OCI-LY7 (cell line): ENCODE measurements at regions not wholly inside any gene's neighbourhood (a gene's known extent, or its start where the extent isn't known, plus 50 kb on each side); places are given as distances from the start of the nearest gene placed in this dataset.
"Not testable (repeated sequence)": the region's sequence is repeated elsewhere in the genome, so short reads cannot be mapped to it uniquely, and the experiment has no call there.

Source experiments
- BruUV-seq: library from RNA; stranded (reverse); fragments of 400-500 nt; replicated peaks from 2 replicates; lab custom pipeline; 2021; lab: Mats Ljungman, UMichigan
- CTCF ChIA-PET: fragments of 300-600 bp; sonication (Branson Sonifier 250); formaldehyde crosslinking; loops from one replicate; lab custom pipeline; 2022; ENCODE audit warnings: antibody characterized with exemption; ENCODE audit not compliant: unreplicated experiment; lab: Charles Lee
- POLR2A ChIA-PET: fragments of 300-600 bp; sonication (Branson Sonifier 250); formaldehyde crosslinking; loops from one replicate; lab custom pipeline; 2022; ENCODE audit warnings: antibody characterized with exemption; lab: Charles Lee
- DNase-seq: peaks from one replicate; pipeline ENCODE4 v3.0.0-alpha.2; 2015; ENCODE audit warnings: low spot score
- H2AFZ ChIP-seq: fragments of 200-600 bp; sonication (generic), shearing (Covaris generic); 2 replicates; pipeline ENCODE4 v1.6.1; 2014; ENCODE audit warnings: mild to moderate bottlenecking, antibody characterized with exemption, low read length, moderate library complexity
- H3K27ac ChIP-seq: fragments of 200-600 bp; sonication (generic); 2 replicates; pipeline ENCODE4 v1.5.1; 2014; ENCODE audit warnings: mixed run types, low read depth, mild to moderate bottlenecking, moderate library complexity, low read length, inconsistent platforms; ENCODE audit not compliant: poor library complexity, severe bottlenecking
- H3K36me3 ChIP-seq: fragments of 200-600 bp; sonication (generic); 2 replicates; pipeline ENCODE4 v1.6.1; 2014; ENCODE audit warnings: mild to moderate bottlenecking, antibody characterized with exemption, low read length, moderate library complexity, mixed read lengths; ENCODE audit not compliant: insufficient read depth
- H3K4me1 ChIP-seq: fragments of 200-600 bp; sonication (generic); 2 replicates; pipeline ENCODE4 v1.5.1; 2014; ENCODE audit warnings: mild to moderate bottlenecking, low read length; ENCODE audit not compliant: insufficient read depth, poor library complexity, severe bottlenecking
- H3K4me2 ChIP-seq: fragments of 200-600 bp; sonication (generic); 2 replicates; pipeline ENCODE4 v1.6.1; 2014; ENCODE audit warnings: mild to moderate bottlenecking, low read length
- H3K4me3 ChIP-seq: fragments of 200-600 bp; sonication (generic); 2 replicates; pipeline ENCODE4 v1.5.1; 2014; ENCODE audit warnings: mild to moderate bottlenecking, low read depth, low read length; ENCODE audit not compliant: poor library complexity, severe bottlenecking
- H3K79me2 ChIP-seq: fragments of 200-600 bp; sonication (generic); 2 replicates; pipeline ENCODE4 v1.6.1; 2016; ENCODE audit warnings: low read depth, mild to moderate bottlenecking, low read length, moderate library complexity, mixed read lengths; ENCODE audit not compliant: insufficient read depth
- H3K9me2 ChIP-seq: fragments of 200-600 bp; sonication (generic); 2 replicates; pipeline ENCODE4 v1.6.1; 2016; ENCODE audit warnings: mild to moderate bottlenecking, low read length, mixed read lengths; ENCODE audit not compliant: insufficient read depth
- H3K9me3 ChIP-seq: fragments of 200-600 bp; sonication (generic); 2 replicates; pipeline ENCODE4 v1.6.1; 2014; ENCODE audit warnings: mild to moderate bottlenecking, mixed run types, low read length, mixed read lengths
- H4K20me1 ChIP-seq: fragments of 200-600 bp; sonication (generic); 2 replicates; pipeline ENCODE4 v1.6.1; 2014; ENCODE audit warnings: mild to moderate bottlenecking, antibody characterized with exemption, low read length, moderate library complexity, mixed read lengths; ENCODE audit not compliant: insufficient read depth
- EZH2phosphoT487 ChIP-seq: fragments of 200-600 bp; sonication (generic); IDR thresholded peaks from 2 replicates; pipeline ENCODE4 v1.6.1; 2018; ENCODE audit warnings: low read depth, borderline replicate concordance, mild to moderate bottlenecking, mixed run types, antibody characterized with exemption, low read length, moderate library complexity, mixed read lengths
- intact Hi-C: fragments of 100-400 bp; cut with micrococcal nuclease; formaldehyde crosslinking; loops from one replicate; pipeline ENCODE4 v1.10.0; 2022; ENCODE audit not compliant: unreplicated experiment
- TF ChIP-seq, protein P1 (sequence below): fragments of 200-600 bp; sonication (generic); conservative IDR thresholded peaks from 2 replicates; pipeline ENCODE4 v1.5.1; 2014; ENCODE audit warnings: mild to moderate bottlenecking, antibody characterized with exemption, low read length, moderate library complexity, mixed read lengths

GRCh38 chr3:106529738-106530137 is 660.9 kb upstream of the CBLB start:
- CTCF ChIA-PET: no interaction called here

GRCh38 chr3:106530367-106530766 is 661.6 kb upstream of the CBLB start:
- no peak overlapping the region for H3K4me3 ChIP-seq
- no peaks in the 10 kb centered on the region for H3K4me1 ChIP-seq
- no TSS peak for BruUV-seq
- TF ChIP-seq, protein P1, sequence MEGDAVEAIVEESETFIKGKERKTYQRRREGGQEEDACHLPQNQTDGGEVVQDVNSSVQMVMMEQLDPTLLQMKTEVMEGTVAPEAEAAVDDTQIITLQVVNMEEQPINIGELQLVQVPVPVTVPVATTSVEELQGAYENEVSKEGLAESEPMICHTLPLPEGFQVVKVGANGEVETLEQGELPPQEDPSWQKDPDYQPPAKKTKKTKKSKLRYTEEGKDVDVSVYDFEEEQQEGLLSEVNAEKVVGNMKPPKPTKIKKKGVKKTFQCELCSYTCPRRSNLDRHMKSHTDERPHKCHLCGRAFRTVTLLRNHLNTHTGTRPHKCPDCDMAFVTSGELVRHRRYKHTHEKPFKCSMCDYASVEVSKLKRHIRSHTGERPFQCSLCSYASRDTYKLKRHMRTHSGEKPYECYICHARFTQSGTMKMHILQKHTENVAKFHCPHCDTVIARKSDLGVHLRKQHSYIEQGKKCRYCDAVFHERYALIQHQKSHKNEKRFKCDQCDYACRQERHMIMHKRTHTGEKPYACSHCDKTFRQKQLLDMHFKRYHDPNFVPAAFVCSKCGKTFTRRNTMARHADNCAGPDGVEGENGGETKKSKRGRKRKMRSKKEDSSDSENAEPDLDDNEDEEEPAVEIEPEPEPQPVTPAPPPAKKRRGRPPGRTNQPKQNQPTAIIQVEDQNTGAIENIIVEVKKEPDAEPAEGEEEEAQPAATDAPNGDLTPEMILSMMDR: no peak
- no peak for TF ChIP-seq EZH2phosphoT487
- ChIA-PET CTCF (no interaction called here), POLR2A (no interaction called here)
- no peak overlapping the region for H3K27ac ChIP-seq
- intact Hi-C loops: no loop called here
- H4K20me1 ChIP-seq: no peaks in the 10 kb centered on the region
- no peaks in the 10 kb centered on the region for H3K36me3 ChIP-seq
- no peaks in the 10 kb centered on the region for H3K9me2 ChIP-seq
- H2AFZ ChIP-seq: no peak overlapping the region
- no peak for DNase-seq
- no peaks in the 10 kb centered on the region for H3K79me2 ChIP-seq
- no peaks in the 10 kb centered on the region for H3K9me3 ChIP-seq
- no peak overlapping the region for H3K4me2 ChIP-seq

More at GRCh38 chr3:106529738-106530137, 660.9 kb upstream of the CBLB start:
- Histone ChIP-seq H3K79me2 (no peaks in the 10 kb centered on the region), H3K9me2 (no peaks in the 10 kb centered on the region), H3K36me3 (no peaks in the 10 kb centered on the region), H3K4me3 (no peak overlapping the region), H3K4me1 (no peaks in the 10 kb centered on the region), H3K27ac (no peak overlapping the region), H3K9me3 (no peaks in the 10 kb centered on the region), H2AFZ (no peak overlapping the region), H4K20me1 (no peaks in the 10 kb centered on the region), H3K4me2 (no peak overlapping the region)
- TF ChIP-seq EZH2phosphoT487: no peak
- TF ChIP-seq, protein P1: no peak
- DNase-seq: no peak
- intact Hi-C loops: no loop called here
- POLR2A ChIA-PET: no interaction called here
- no TSS peak for BruUV-seq

GRCh38 chr3:106531771-106532329 is 663.0 kb upstream of the CBLB start:
- intact Hi-C loops, H3K9me3 ChIP-seq, H2AFZ ChIP-seq, CTCF ChIA-PET, H3K36me3 ChIP-seq, H3K4me1 ChIP-seq, H3K79me2 ChIP-seq, H3K27ac ChIP-seq, H3K4me2 ChIP-seq, BruUV-seq, H4K20me1 ChIP-seq, H3K4me3 ChIP-seq, POLR2A ChIA-PET, DNase-seq, H3K9me2 ChIP-seq: not testable (repeated sequence)
